Natural killer cell (primary cell): ENCODE measurements at regions not wholly inside any gene's neighbourhood (a gene's known extent, or its start where the extent isn't known, plus 50 kb on each side); places are given as distances from the start of the nearest gene placed in this dataset.

Source experiments
- ATAC-seq, 3 donors: fragments of 150-1000 bp in 2 of 3; fragments of 200-7000 bp in 1 of 3; cut with Tn5 transposase; 1 replicate in 1 of 3; 2 replicates in 2 of 3; pipeline ENCODE4 v1.10.0; 2021; ENCODE audit warnings: mild to moderate bottlenecking in 2 of 3, moderate library complexity in 2 of 3
- DNase-seq, 2 donors: peaks; one replicate each; pipeline versions ENCODE4 v3.0.0 to v3.0.0-alpha.2; 2013 to 2021; ENCODE audit warnings: mixed read lengths in 1 of 2
- H3K27ac ChIP-seq: one replicate; pipeline ENCODE4 v1.5.1; 2013; ENCODE audit warnings: mild to moderate bottlenecking, low read length
- H3K27me3 ChIP-seq: one replicate; pipeline ENCODE4 v1.6.1; 2013; ENCODE audit warnings: low read length; ENCODE audit not compliant: control insufficient read depth, insufficient read depth
- H3K36me3 ChIP-seq: one replicate; pipeline ENCODE4 v1.6.1; 2013; ENCODE audit warnings: low read length; ENCODE audit not compliant: control insufficient read depth, insufficient read depth
- H3K4me1 ChIP-seq: one replicate; pipeline ENCODE4 v1.6.1; 2013; ENCODE audit warnings: low read length; ENCODE audit not compliant: control insufficient read depth, insufficient read depth
- H3K4me3 ChIP-seq: one replicate; pipeline ENCODE4 v1.5.1; 2013; ENCODE audit warnings: low read length
- H3K9me3 ChIP-seq: one replicate; pipeline ENCODE4 v1.6.1; 2013; ENCODE audit warnings: low read length; ENCODE audit not compliant: control insufficient read depth, insufficient read depth
- H3K27ac Mint-ChIP-seq, 2 donors: one replicate each; pipeline ENCODE4 v1.8.0; 2022; ENCODE audit warnings: mild to moderate bottlenecking in 2 of 2, mixed read lengths in 2 of 2, moderate library complexity in 1 of 2
- H3K27me3 Mint-ChIP-seq, 2 donors: one replicate each; pipeline ENCODE4 v1.8.0; 2022; ENCODE audit warnings: low read depth in 2 of 2, mixed read lengths in 2 of 2
- H3K36me3 Mint-ChIP-seq: one replicate; pipeline ENCODE4 v1.8.0; 2022; ENCODE audit warnings: mixed read lengths
- H3K4me1 Mint-ChIP-seq, 2 donors: one replicate each; pipeline ENCODE4 v1.8.0; 2022; ENCODE audit warnings: mixed read lengths in 2 of 2
- H3K4me3 Mint-ChIP-seq: one replicate; pipeline ENCODE4 v1.8.0; 2022; ENCODE audit warnings: mild to moderate bottlenecking, moderate library complexity, mixed read lengths
- H3K9me3 Mint-ChIP-seq, 2 donors: one replicate each; pipeline ENCODE4 v1.8.0; 2022; ENCODE audit warnings: mixed read lengths in 2 of 2
- WGBS: methylation state at CpG from one replicate; pipeline ENCODE4 v1.1.7; 2013; ENCODE audit warnings: missing lambda C conversion rate; ENCODE audit not compliant: insufficient coverage; 5-methylcytosine and 5-hydroxymethylcytosine counted together
- intact Hi-C: fragments of 100-400 bp; cut with micrococcal nuclease; formaldehyde crosslinking; loops from one replicate; pipeline ENCODE4 v1.14.2; 2022
- TF ChIP-seq, protein P1 (sequence below): fragments of 200-600 bp; IDR thresholded peaks from one replicate; pipeline ENCODE4 v1.8.0; 2022; ENCODE audit warnings: antibody characterized with exemption

DNA sequence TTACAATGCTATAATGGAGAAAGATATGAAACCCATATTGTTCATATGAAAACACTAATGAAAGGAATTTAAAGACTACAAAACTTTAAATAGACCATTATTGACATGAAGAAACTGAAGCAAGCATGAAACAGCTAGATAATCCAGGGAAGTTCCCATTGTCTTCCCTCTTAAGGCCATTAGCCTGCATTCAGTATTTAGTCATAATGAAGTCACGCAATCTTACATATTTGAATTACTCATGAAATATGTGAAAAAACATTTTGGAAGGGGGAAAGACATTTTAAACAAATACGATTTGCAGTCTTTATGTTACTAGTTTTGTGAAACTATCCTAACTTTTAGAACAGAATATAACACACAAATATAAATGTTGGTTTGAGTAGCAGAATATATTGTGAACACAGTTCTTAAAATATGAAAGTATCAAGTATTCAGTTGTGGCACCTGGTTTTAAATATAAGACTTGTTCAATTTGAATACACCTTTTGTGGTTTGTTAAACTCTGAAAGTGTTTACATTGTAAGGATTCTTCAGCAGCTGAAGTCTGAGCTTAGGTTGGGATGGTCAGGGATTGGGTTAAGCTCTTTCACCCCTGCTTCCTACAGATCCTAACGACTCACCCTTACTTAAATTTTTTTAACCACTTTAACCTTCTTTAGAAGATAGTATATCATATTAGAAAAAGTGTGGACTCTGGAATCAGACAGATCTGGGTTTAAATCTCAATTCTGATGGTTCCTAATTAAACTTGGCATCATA is 500.3 kb upstream of the TENM4 start:
- no peak overlapping the region for H3K4me3 Mint-ChIP-seq
- intact Hi-C loops: loop anchor here (10.0 kb wide), 1 partner anchor 56 kb away; no protein-coding TSS in a partner anchor
- no peaks in the 10 kb centered on the region for H3K27me3 Mint-ChIP-seq
- no peaks in the 10 kb centered on the region for H3K36me3 ChIP-seq
- no peaks in the 10 kb centered on the region for H3K27me3 ChIP-seq
- TF ChIP-seq, protein P1, sequence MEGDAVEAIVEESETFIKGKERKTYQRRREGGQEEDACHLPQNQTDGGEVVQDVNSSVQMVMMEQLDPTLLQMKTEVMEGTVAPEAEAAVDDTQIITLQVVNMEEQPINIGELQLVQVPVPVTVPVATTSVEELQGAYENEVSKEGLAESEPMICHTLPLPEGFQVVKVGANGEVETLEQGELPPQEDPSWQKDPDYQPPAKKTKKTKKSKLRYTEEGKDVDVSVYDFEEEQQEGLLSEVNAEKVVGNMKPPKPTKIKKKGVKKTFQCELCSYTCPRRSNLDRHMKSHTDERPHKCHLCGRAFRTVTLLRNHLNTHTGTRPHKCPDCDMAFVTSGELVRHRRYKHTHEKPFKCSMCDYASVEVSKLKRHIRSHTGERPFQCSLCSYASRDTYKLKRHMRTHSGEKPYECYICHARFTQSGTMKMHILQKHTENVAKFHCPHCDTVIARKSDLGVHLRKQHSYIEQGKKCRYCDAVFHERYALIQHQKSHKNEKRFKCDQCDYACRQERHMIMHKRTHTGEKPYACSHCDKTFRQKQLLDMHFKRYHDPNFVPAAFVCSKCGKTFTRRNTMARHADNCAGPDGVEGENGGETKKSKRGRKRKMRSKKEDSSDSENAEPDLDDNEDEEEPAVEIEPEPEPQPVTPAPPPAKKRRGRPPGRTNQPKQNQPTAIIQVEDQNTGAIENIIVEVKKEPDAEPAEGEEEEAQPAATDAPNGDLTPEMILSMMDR: no peak
- no peak overlapping the region for H3K4me3 ChIP-seq
- WGBS: no CpG with 5 or more reads among the region's 3 CpGs
- no peak overlapping the region for H3K27ac ChIP-seq
- no peak overlapping the region for H3K27ac Mint-ChIP-seq
- H3K4me1 ChIP-seq: no peaks in the 10 kb centered on the region
- DNase-seq (no peak), ATAC-seq (no peak)
- no peaks in the 10 kb centered on the region for H3K4me1 Mint-ChIP-seq
- peaks cover 15% of the 10 kb centered on the region for H3K36me3 Mint-ChIP-seq
- peaks cover 16 to 19% of the 10 kb centered on the region in 2 donors for H3K9me3 Mint-ChIP-seq
- H3K9me3 ChIP-seq: no peaks in the 10 kb centered on the region

DNA sequence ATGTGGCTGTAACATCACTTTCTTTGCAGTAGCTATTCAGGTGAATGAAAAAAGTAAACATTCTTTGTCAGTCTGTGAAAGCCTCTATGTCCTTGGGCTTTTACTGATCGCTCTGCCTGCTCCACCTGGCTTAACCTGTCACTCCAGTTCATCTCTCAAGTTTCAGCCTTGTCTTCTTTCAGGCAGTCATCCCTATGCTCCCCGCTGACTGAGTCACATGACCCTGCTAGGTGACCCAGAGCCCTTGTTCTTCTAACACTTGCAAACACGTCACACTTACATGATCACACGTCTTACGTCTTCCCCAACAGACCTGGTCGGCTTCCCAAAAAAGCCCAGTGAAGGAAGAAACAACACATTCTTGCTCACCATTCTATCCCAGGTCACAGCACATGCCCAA is 499.3 kb upstream of the TENM4 start:
- Histone ChIP-seq H3K36me3 (no peaks in the 10 kb centered on the region), H3K27me3 (no peaks in the 10 kb centered on the region), H3K27ac (no peak overlapping the region), H3K4me1 (no peaks in the 10 kb centered on the region), H3K9me3 (no peaks in the 10 kb centered on the region), H3K4me3 (no peak overlapping the region)
- H3K9me3 Mint-ChIP-seq: peaks cover 20 to 21% of the 10 kb centered on the region in 2 donors
- no peak for DNase-seq
- intact Hi-C loops: loop anchor here (10.0 kb wide), 1 partner anchor 55 kb away; no protein-coding TSS in a partner anchor
- 42% methylated on average over 6 of the region's 6 CpGs for WGBS
- no peaks in the 10 kb centered on the region for H3K27me3 Mint-ChIP-seq
- TF ChIP-seq, protein P1: no peak
- H3K4me1 Mint-ChIP-seq: no peaks in the 10 kb centered on the region
- H3K4me3 Mint-ChIP-seq: no peak overlapping the region
- H3K27ac Mint-ChIP-seq: no peak overlapping the region
- peaks cover 15% of the 10 kb centered on the region for H3K36me3 Mint-ChIP-seq
- ATAC-seq: no peak

DNA sequence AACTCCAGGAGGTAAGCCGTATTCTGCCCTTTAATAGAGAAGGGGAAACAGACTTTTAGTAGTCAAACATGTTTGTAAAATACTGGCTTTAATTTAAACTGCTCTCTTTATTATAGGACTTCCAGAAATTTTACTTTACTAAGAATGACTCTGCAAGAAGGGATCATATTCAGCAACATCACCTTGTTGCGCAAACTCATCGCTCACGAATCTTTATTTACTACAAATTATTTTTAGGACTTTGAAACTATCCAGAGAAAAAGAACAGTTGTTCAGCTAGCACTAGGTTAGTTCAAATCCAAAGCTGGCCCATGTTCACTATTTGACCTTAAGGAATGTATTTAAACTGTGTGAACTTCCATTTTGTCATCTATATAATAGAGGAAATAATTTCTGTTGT is 498.3 kb upstream of the TENM4 start:
- Histone ChIP-seq H3K27ac (no peak overlapping the region), H3K4me3 (no peak overlapping the region), H3K36me3 (no peaks in the 10 kb centered on the region), H3K9me3 (no peaks in the 10 kb centered on the region), H3K4me1 (no peaks in the 10 kb centered on the region), H3K27me3 (no peaks in the 10 kb centered on the region)
- intact Hi-C loops: no loop called here
- peaks cover 15% of the 10 kb centered on the region for H3K36me3 Mint-ChIP-seq
- H3K4me1 Mint-ChIP-seq: no peaks in the 10 kb centered on the region
- peaks cover 21 to 22% of the 10 kb centered on the region in 2 donors for H3K9me3 Mint-ChIP-seq
- no peak for DNase-seq
- ATAC-seq: no peak
- no peaks in the 10 kb centered on the region for H3K27me3 Mint-ChIP-seq
- H3K27ac Mint-ChIP-seq: no peak overlapping the region
- WGBS: 88% methylated on average over 3 of the region's 4 CpGs
- TF ChIP-seq, protein P1: no peak
- H3K4me3 Mint-ChIP-seq: no peak overlapping the region
